ENCODE measurements at regions not wholly inside any gene's neighbourhood (a gene's known extent, or its start where the extent isn't known, plus 50 kb on each side); places are given as distances from the start of the nearest gene placed in this dataset.

GRCh38 chr9:78448960-78449673 lies 152.2 kb downstream of the PSAT1 start:
- H3K9me3 ChIP-seq = no peaks in the 10 kb centered on the region
- H3K4me3 ChIP-seq = no peak overlapping the region
- 66 to 74% (median 73%) methylated on average over 8 of the region's 8 CpGs for WGBS, 3 donors
- DNase-seq = no peak
- intact Hi-C loops (cut with DNase I) = no loop called here
- no peak overlapping the region for H3K27ac ChIP-seq
- H3K36me3 ChIP-seq = no peaks in the 10 kb centered on the region
- no peaks in the 10 kb centered on the region for H3K27me3 ChIP-seq
- no peak for TF ChIP-seq POLR2A (IDR thresholded peaks at IDR 0.05)
- no peak for TF ChIP-seq EP300 (IDR thresholded peaks at IDR 0.05)
- TF ChIP-seq, protein P1, sequence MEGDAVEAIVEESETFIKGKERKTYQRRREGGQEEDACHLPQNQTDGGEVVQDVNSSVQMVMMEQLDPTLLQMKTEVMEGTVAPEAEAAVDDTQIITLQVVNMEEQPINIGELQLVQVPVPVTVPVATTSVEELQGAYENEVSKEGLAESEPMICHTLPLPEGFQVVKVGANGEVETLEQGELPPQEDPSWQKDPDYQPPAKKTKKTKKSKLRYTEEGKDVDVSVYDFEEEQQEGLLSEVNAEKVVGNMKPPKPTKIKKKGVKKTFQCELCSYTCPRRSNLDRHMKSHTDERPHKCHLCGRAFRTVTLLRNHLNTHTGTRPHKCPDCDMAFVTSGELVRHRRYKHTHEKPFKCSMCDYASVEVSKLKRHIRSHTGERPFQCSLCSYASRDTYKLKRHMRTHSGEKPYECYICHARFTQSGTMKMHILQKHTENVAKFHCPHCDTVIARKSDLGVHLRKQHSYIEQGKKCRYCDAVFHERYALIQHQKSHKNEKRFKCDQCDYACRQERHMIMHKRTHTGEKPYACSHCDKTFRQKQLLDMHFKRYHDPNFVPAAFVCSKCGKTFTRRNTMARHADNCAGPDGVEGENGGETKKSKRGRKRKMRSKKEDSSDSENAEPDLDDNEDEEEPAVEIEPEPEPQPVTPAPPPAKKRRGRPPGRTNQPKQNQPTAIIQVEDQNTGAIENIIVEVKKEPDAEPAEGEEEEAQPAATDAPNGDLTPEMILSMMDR (IDR thresholded peaks at IDR 0.05) = no peak
- no peaks in the 10 kb centered on the region for H3K4me1 ChIP-seq (ENCODE audit: insufficient read depth)

DNA sequence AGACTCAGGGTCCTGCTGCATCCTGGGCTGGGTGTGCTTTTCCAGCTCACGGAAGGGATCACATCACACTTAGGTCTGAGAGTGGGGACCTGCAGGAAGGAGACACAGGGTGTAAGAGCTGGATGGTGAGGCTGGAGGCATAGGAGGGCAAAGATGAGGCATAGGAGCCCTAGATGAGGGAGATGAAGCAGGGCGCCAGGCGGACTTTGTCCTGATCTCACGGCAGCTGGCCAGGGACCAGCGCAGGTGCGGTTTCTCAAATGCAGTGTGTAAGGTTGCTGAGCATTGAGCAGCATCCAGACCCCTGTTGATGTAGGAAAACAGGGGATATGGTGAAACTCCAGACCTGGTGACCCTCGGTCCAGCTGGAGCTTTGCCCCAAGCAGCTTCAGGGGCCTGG lies 156.5 kb downstream of the PSAT1 start:
- TF ChIP-seq EP300 (IDR thresholded peaks at IDR 0.05) (no peak), POLR2A (IDR thresholded peaks at IDR 0.05) (no peak)
- TF ChIP-seq, protein P1 (IDR thresholded peaks at IDR 0.05) = no peak
- intact Hi-C loops (cut with DNase I) = no loop called here
- Histone ChIP-seq H3K4me3 (no peak overlapping the region), H3K27me3 (no peaks in the 10 kb centered on the region), H3K4me1 (ENCODE audit: insufficient read depth) (no peaks in the 10 kb centered on the region), H3K27ac (no peak overlapping the region), H3K36me3 (no peaks in the 10 kb centered on the region), H3K9me3 (no peaks in the 10 kb centered on the region)
- WGBS, 3 donors = 86 to 88% (median 87%) methylated on average over 7 of the region's 7 CpGs
- DNase-seq = no peak

- Histone ChIP-seq H3K9me3 (no peaks in the 10 kb centered on the region), H3K27ac (no peak overlapping the region), H3K4me1 (ENCODE audit: insufficient read depth) (no peaks in the 10 kb centered on the region), H3K4me3 (no peak overlapping the region), H3K36me3 (no peaks in the 10 kb centered on the region), H3K27me3 (no peaks in the 10 kb centered on the region)
- intact Hi-C loops (cut with DNase I) = no loop called here
- TF ChIP-seq, protein P1 (IDR thresholded peaks at IDR 0.05) = no peak
- TF ChIP-seq POLR2A (IDR thresholded peaks at IDR 0.05) (no peak), EP300 (IDR thresholded peaks at IDR 0.05) (no peak)
- no peak for DNase-seq
- WGBS, 3 donors = 84 to 89% (median 86%) methylated on average over 2 of the region's 2 CpGs
Measured at GRCh38 chr9:78462611-78463010, 165.7 kb downstream of the PSAT1 start.

DNA sequence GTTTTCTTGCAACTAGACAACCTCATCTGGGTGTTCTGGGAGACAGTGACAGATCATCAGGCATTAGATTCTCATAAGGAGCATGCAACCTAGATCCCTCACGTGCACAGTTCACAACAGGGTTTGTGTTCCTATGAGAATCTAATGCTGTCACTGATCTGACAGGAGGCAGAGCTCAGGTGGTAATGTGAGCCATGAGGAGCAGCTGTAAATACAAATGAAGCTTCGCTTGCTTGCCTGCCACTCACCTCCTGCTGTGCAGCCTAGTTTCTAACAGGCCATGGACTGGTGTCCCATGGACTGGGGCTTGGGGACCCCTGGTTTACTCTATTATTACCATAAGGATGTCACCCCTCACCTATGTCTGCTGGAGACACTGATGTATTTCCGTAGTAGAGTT lies 166.8 kb downstream of the PSAT1 start:
- no peaks in the 10 kb centered on the region for H3K27me3 ChIP-seq
- H3K27ac ChIP-seq = no peak overlapping the region
- intact Hi-C loops (cut with DNase I) = no loop called here
- no peak for DNase-seq
- no peak overlapping the region for H3K4me3 ChIP-seq
- H3K4me1 ChIP-seq (ENCODE audit: insufficient read depth) = no peaks in the 10 kb centered on the region
- no peaks in the 10 kb centered on the region for H3K9me3 ChIP-seq
- no peak for TF ChIP-seq EP300 (IDR thresholded peaks at IDR 0.05)
- TF ChIP-seq, protein P1 (IDR thresholded peaks at IDR 0.05) = no peak
- no peak for TF ChIP-seq POLR2A (IDR thresholded peaks at IDR 0.05)
- no peaks in the 10 kb centered on the region for H3K36me3 ChIP-seq
- 79 to 85% (median 83%) methylated on average over 3 of the region's 3 CpGs for WGBS, 3 donors

Measured in ovary (tissue), 7 donors.